Cardiac muscle cell (in vitro differentiated cells and primary cell): ENCODE measurements at regions not wholly inside any gene's neighbourhood (a gene's known extent, or its start where the extent isn't known, plus 50 kb on each side); places are given as distances from the start of the nearest gene placed in this dataset.
"Not testable (repeated sequence)": the region's sequence is repeated elsewhere in the genome, so short reads cannot be mapped to it uniquely, and the experiment has no call there.

Experiments
- DNase-seq, 2 donors: peaks; one replicate each; pipeline versions ENCODE4 v3.0.0 to v3.0.0-alpha.2; 2010 to 2017; ENCODE audit warnings: low read depth in 1 of 2, low spot score in 1 of 2
- H3K27ac ChIP-seq: fragments of 200-600 bp; sonication (generic); 2 replicates; pipeline ENCODE4 v1.5.1; 2016
- H3K27me3 ChIP-seq: fragments of 200-600 bp; sonication (generic); 2 replicates; pipeline ENCODE4 v1.6.0; 2016; ENCODE audit warnings: control low read depth
- H3K36me3 ChIP-seq: fragments of 200-600 bp; sonication (generic); 2 replicates; pipeline ENCODE4 v1.5.1; 2016; ENCODE audit warnings: control low read depth
- H3K4me1 ChIP-seq: fragments of 200-600 bp; sonication (generic); 2 replicates; pipeline ENCODE4 v1.8.1; 2017; ENCODE audit warnings: low read depth, mild to moderate bottlenecking, mixed run types
- H3K4me3 ChIP-seq: fragments of 200-600 bp; sonication (generic); 2 replicates; pipeline ENCODE4 v1.5.1; 2016; ENCODE audit warnings: mild to moderate bottlenecking
- H3K9me3 ChIP-seq: fragments of 200-600 bp; sonication (generic); 2 replicates; pipeline ENCODE4 v1.5.1; 2017; ENCODE audit warnings: low read depth, mild to moderate bottlenecking, control low read depth
- TF ChIP-seq, protein P1 (sequence below): IDR thresholded peaks from 2 replicates; pipeline ENCODE4 v1.5.1; 2012; ENCODE audit warnings: low read depth, mild to moderate bottlenecking, low read length

DNA sequence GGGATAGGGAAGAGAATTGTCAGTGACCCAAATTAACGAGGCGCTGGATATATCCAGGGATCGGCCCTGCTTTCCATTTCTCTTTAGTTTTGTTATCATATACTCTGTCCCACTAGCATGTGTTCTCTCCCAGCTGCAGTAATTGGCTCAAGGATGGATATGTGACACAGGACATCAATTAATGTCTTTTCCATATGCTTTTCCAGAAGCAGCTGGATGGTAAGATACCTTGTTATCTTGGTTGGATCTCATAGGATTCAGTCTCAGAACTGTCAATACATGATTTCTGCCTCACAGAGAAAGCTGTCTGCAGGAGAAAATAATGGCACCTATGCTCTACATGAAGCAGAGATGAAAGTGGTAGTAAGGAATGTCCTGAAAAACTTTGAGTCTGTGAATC, 157.1 kb upstream of the SPRY2 start:
- Histone ChIP-seq H3K9me3 (no peaks in the 10 kb centered on the region), H3K4me3 (no peak overlapping the region), H3K36me3 (no peaks in the 10 kb centered on the region), H3K27me3 (no peaks in the 10 kb centered on the region), H3K27ac (no peak overlapping the region), H3K4me1 (no peaks in the 10 kb centered on the region)
- TF ChIP-seq, protein P1, sequence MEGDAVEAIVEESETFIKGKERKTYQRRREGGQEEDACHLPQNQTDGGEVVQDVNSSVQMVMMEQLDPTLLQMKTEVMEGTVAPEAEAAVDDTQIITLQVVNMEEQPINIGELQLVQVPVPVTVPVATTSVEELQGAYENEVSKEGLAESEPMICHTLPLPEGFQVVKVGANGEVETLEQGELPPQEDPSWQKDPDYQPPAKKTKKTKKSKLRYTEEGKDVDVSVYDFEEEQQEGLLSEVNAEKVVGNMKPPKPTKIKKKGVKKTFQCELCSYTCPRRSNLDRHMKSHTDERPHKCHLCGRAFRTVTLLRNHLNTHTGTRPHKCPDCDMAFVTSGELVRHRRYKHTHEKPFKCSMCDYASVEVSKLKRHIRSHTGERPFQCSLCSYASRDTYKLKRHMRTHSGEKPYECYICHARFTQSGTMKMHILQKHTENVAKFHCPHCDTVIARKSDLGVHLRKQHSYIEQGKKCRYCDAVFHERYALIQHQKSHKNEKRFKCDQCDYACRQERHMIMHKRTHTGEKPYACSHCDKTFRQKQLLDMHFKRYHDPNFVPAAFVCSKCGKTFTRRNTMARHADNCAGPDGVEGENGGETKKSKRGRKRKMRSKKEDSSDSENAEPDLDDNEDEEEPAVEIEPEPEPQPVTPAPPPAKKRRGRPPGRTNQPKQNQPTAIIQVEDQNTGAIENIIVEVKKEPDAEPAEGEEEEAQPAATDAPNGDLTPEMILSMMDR = no peak
- DNase-seq = no peak

DNA sequence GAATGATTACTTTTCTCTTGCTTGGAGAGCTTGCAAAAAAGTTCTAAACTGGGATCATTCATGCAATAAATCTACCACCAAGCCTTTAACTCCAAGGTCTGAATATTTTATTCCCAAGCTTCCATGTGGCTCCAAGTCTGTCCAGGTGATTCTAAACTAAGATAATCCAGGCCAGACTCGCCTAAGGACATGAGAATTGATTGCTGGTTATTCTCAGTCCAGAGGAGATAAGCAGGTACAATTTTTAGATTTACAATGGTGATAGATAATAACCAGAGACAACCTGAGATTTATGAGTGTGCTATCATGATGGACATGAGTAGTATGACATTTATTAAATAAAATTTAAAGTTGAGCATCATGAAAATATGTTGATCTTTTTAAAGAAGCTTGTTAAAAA, 156.5 kb upstream of the SPRY2 start:
- H3K4me1 ChIP-seq = no peaks in the 10 kb centered on the region
- no peaks in the 10 kb centered on the region for H3K36me3 ChIP-seq
- no peak for DNase-seq
- TF ChIP-seq, protein P1 = no peak
- no peaks in the 10 kb centered on the region for H3K9me3 ChIP-seq
- H3K27me3 ChIP-seq = no peaks in the 10 kb centered on the region
- no peak overlapping the region for H3K4me3 ChIP-seq
- H3K27ac ChIP-seq = no peak overlapping the region

DNA sequence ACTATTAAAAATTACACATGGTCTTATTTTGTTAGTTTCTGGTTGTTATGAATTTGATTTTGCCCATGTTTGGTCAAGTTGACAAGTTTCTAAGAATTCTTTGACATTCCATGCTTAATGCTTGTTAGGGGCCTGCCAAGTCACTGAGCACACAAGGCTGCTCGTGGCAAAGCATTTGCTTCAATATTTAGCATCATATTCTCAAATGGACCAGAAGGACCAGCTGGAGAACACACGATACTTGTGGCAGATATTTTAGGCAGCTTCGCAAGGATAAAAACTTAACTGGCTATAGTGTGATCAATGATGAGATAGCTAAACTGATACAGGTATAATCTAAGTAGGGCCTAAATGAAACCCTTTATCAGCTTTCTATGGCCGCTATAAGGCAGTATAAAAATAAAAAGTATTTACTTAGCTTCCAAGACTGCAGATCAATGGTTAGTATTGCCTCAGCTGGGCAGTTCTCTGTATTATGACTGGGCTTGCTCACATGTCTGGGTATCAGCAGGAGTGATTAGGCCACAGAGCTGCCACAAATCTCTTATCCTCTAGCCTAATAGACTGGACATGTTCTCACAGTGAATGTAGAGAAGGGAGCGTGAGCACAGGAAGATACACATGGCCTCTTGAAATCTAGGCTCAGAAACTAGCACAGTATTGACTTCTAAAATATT, 155.9 kb upstream of the SPRY2 start:
- no peaks in the 10 kb centered on the region for H3K36me3 ChIP-seq
- H3K4me1 ChIP-seq = no peaks in the 10 kb centered on the region
- H3K4me3 ChIP-seq = no peak overlapping the region
- no peaks in the 10 kb centered on the region for H3K27me3 ChIP-seq
- peak in 1 of 2 donors; percentile 13 for DNase-seq
- H3K27ac ChIP-seq = no peak overlapping the region
- H3K9me3 ChIP-seq = no peaks in the 10 kb centered on the region
- TF ChIP-seq, protein P1 = no peak

DNA sequence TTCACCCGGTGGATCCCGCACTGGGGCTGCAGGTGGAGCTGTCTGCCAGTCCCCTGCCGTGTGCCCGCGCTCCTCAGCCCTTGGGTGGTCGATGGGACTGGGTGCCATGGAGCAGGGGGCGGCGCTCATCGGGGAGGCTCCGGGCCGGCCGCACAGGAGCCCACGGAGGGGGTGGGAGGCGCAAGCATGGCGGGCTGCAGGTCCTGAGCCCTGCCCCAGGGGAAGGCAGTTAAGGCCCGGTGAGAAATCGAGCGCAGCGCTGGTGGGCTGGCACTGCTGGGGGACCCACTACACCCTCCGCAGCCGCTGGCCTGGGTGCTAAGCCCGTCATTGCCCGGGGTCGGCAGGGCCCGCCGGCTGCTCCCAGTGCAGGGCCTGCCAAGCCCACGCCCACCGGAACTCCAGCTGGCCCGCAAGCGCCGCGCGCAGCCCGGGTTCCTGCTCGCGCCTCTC, 149.6 kb upstream of the SPRY2 start:
- H3K36me3 ChIP-seq, H3K27ac ChIP-seq, DNase-seq, H3K4me3 ChIP-seq, H3K27me3 ChIP-seq, H3K9me3 ChIP-seq, H3K4me1 ChIP-seq: not testable (repeated sequence)

DNA sequence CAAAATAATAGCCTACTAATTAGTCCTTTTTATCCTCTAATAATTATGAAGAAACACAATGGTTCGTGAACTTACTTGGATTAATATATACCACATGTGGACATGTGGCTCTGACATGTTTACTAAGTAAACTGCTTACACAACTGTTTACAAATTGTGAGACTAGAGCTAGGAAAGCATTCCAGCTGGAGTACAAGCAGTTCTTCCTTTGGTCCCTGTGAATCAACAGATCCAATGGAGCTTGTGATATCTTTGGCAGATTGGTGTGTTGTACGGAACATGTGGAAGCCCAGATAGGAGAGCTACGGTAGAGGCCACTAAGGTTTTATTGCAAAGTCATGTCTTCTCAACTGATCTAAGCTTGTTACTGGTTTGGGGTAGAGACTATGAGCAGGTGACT, 145.5 kb upstream of the SPRY2 start:
- no peak for DNase-seq
- Histone ChIP-seq H3K4me3 (no peak overlapping the region), H3K36me3 (no peaks in the 10 kb centered on the region), H3K9me3 (no peaks in the 10 kb centered on the region), H3K4me1 (no peaks in the 10 kb centered on the region), H3K27me3 (no peaks in the 10 kb centered on the region), H3K27ac (no peak overlapping the region)
- TF ChIP-seq, protein P1 = no peak

DNA sequence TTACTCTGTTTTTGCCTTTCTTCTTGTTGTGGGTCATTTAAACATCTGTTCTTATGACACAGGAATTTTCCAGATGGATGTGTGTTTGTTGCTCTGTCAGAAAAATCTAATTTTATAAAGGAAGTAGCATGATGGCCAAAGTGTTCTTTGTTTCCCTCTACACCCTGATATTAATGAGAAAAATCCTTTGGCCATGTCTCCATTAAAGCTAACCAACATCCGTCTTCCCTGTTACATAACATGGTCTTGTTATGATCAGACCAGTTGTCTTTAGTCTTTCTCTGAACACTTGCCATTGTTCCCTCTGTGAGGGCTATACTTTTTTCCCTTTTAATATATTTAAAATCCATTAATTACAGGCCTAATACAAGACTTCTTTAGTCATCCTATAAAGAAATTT, 142.2 kb upstream of the SPRY2 start:
- Histone ChIP-seq H3K27ac (no peak overlapping the region), H3K4me1 (no peaks in the 10 kb centered on the region), H3K4me3 (no peak overlapping the region), H3K9me3 (no peaks in the 10 kb centered on the region), H3K36me3 (no peaks in the 10 kb centered on the region), H3K27me3 (no peaks in the 10 kb centered on the region)
- no peak for DNase-seq
- TF ChIP-seq, protein P1 = no peak
